ENCODE measurements at regions not wholly inside any gene's neighbourhood (a gene's known extent, or its start where the extent isn't known, plus 50 kb on each side); places are given as distances from the start of the nearest gene placed in this dataset.

DNA sequence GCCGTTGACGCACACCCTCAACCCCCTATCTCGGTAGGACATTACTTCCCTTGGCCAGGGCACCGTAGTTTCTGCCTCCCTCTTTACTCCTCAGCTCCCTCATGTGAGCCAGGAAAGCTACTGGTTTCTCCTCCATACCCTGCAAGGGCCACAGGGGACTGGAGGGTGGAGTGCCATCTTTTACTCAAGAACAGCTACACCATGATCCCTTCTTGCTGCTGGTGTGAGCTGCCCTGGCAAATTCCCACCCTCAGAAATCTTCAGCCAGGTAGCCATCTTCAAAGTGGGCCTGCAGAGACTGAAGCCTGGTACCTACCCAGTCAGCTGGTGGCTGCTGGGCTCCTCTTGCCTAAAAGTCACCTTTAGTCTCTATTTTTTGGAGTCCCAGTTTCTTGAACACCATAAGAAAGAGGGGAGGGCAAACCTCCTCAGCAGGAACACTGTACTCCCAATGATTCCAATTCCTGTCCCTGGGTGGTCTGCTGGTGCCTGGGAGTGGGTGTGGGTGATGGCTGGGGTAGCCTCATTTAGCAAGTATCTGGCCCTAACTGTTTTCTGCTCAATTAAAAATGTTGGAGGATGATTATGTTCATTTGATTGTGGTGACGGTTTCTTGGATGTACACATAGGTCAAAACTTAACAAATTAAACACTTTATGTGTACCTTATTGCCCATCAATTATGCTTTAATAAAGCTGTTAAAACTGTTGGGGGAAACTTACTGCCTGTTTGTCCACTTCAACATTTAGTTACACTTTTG lies 105.0 kb upstream of the NPY start:
- Histone ChIP-seq H4K20me1 (ENCODE audit: insufficient read depth) (no peaks in the 10 kb centered on the region), H3K27ac (ENCODE audit: low read depth in 2 of 2, low read length in 1 of 2) (no peak overlapping the region), H2AFZ (ENCODE audit: low read depth) (no peak overlapping the region), H3K9me3 (no peaks in the 10 kb centered on the region), H3K9ac (no peak overlapping the region), H3K4me3 (ENCODE audit: low read depth in 2 of 2, low read length in 1 of 2) (no peak overlapping the region), H3F3A (replicated peaks; ENCODE audit: insufficient read depth) (no peaks in the 10 kb centered on the region), H3K9me2 (no peaks in the 10 kb centered on the region), H3K27me3 (ENCODE audit: insufficient read depth) (no peaks in the 10 kb centered on the region), H3K4me1 (ENCODE audit: control insufficient read depth in 1 of 2, insufficient read depth in 2 of 2, low read depth in 1 of 2, low read length in 1 of 2) (peaks cover 0 to 3% of the 10 kb centered on the region in 2 experiments; a peak in 1 of 4 replicates), H3K79me2 (ENCODE audit: insufficient read depth) (no peaks in the 10 kb centered on the region), H3K4me2 (no peak overlapping the region), H3K36me3 (replicated peaks in 1 of 2; ENCODE audit: control insufficient read depth in 1 of 2, insufficient read depth in 2 of 2, low read length in 1 of 2) (no peaks in the 10 kb centered on the region)
- TF ChIP-seq MEF2A (IDR thresholded peaks at IDR 0.05; ENCODE audit: borderline replicate concordance, low read depth) (no peak), RAD21 (IDR thresholded peaks at IDR 0.05; ENCODE audit: low read length) (no peak), FOSL2 (IDR thresholded peaks at IDR 0.05; ENCODE audit: borderline replicate concordance, low read depth) (no peak), RXRA (IDR thresholded peaks at IDR 0.05; ENCODE audit: borderline replicate concordance, low read depth) (no peak), YY1 (IDR thresholded peaks at IDR 0.05; ENCODE audit: low read depth) (no peak), POLR2AphosphoS5 (IDR thresholded peaks at IDR 0.05; ENCODE audit: low read depth, low read length) (no peak), RCOR1 (IDR thresholded peaks at IDR 0.05; ENCODE audit: low read length) (no peak), NRF1 (IDR thresholded peaks at IDR 0.05; ENCODE audit: low read depth, low read length) (no peak), JUND (IDR thresholded peaks at IDR 0.05) (no peak), NFIC (IDR thresholded peaks at IDR 0.05; ENCODE audit: borderline replicate concordance) (no peak), MAX (IDR thresholded peaks at IDR 0.05; ENCODE audit: low read depth) (no peak), EP300 (IDR thresholded peaks at IDR 0.05; ENCODE audit: borderline replicate concordance in 1 of 2, low read depth in 1 of 2, low read length in 1 of 2) (no peak), ELF1 (IDR thresholded peaks at IDR 0.05) (no peak), MXI1 (IDR thresholded peaks at IDR 0.05; ENCODE audit: low read depth, low read length) (no peak), REST (IDR thresholded peaks at IDR 0.05; ENCODE audit: low read depth, low read length) (no peak), TAF1 (IDR thresholded peaks at IDR 0.05; ENCODE audit: borderline replicate concordance, low read depth, low read length) (no peak), SMC3 (IDR thresholded peaks at IDR 0.05; ENCODE audit: low read depth, low read length) (no peak), EZH2phosphoT487 (IDR thresholded peaks at IDR 0.05; ENCODE audit: borderline replicate concordance, low read depth) (no peak)
- TF ChIP-seq, protein P1, sequence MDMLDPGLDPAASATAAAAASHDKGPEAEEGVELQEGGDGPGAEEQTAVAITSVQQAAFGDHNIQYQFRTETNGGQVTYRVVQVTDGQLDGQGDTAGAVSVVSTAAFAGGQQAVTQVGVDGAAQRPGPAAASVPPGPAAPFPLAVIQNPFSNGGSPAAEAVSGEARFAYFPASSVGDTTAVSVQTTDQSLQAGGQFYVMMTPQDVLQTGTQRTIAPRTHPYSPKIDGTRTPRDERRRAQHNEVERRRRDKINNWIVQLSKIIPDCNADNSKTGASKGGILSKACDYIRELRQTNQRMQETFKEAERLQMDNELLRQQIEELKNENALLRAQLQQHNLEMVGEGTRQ (IDR thresholded peaks at IDR 0.05; ENCODE audit: borderline replicate concordance, low read depth, low read length): no peak
- TF ChIP-seq, protein P2, sequence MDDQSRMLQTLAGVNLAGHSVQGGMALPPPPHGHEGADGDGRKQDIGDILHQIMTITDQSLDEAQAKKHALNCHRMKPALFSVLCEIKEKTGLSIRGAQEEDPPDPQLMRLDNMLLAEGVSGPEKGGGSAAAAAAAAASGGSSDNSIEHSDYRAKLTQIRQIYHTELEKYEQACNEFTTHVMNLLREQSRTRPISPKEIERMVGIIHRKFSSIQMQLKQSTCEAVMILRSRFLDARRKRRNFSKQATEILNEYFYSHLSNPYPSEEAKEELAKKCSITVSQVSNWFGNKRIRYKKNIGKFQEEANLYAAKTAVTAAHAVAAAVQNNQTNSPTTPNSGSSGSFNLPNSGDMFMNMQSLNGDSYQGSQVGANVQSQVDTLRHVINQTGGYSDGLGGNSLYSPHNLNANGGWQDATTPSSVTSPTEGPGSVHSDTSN (IDR thresholded peaks at IDR 0.05): no peak
- CTCF ChIA-PET: interaction anchor here (1.4 kb wide), 1 partner anchor 16 kb away, joined by 3 read pairs; no protein-coding TSS in a partner anchor
- WGBS (ENCODE audit: low lambda C conversion rate): 73% methylated on average over 5 of the region's 5 CpGs
- POLR2A ChIA-PET: interaction anchor here (0.7 kb wide), 1 partner anchor 290 kb away, joined by 3 read pairs; no protein-coding TSS in a partner anchor
- no peak for DNase-seq

Measured in SK-N-SH (cell line).